Peyer's patch (tissue), 4 donors: ENCODE measurements at regions not wholly inside any gene's neighbourhood (a gene's known extent, or its start where the extent isn't known, plus 50 kb on each side); places are given as distances from the start of the nearest gene placed in this dataset.

Experiments
- CTCF ChIP-seq, 6 experiments: fragments of 450-650 bp in 4 of 6; fragments of 200-600 bp in 2 of 6; sonication (generic) in 1 of 6; IDR thresholded peaks; one replicate each; pipeline ENCODE4 v1.5.1; 2017 to 2019; ENCODE audit warnings: antibody characterized with exemption in 6 of 6, mild to moderate bottlenecking in 3 of 6, moderate library complexity in 1 of 6
- POLR2A ChIP-seq, 2 donors: fragments of 450-650 bp; IDR thresholded peaks; one replicate each; pipeline ENCODE4 v1.5.1; 2017; ENCODE audit warnings: antibody characterized with exemption in 2 of 2, mild to moderate bottlenecking in 2 of 2, moderate library complexity in 2 of 2

DNA sequence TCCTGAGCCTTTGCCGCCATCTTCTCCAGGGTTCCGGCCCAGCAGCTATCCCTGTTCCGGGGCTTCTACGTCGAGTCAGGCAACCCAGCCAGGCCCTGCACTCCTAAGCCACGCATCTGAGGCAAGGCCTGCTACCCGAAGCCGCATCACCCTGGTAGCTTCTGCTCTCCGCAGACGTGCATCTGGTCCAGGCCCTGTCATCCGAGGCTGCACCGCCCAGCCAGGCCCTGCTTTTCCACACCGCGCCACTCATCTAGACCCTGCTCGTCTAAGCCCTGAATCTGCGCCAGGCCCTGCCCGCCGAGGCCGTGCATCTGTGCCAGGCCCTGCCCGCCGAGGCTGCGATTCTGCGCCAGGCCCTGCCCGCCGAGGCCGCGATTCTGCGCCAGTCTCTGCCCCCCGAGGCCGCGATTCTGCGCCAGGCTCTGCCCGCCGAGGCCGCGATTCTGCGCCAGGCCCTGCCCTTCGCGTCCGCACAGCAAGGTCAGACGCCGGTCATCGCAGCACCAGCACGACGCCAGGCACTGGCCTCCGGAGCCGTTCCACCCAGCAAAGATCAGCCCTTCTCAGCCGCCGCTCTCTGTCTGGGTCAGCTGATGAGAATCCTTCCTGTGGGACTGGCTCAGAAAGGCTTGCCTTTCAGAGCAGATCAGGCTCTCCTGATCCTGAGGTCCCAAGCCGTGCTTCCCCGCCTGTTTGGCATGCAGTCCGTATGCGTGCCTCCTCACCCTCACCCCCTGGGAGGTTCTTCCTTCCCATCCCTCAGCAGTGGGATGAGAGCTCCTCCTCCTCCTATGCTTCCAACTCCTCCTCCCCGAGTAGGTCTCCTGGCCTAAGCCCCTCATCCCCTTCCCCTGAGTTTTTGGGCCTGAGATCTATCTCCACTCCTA lies 75.1 kb downstream of the NUDT10 start:
- TF ChIP-seq CTCF (IDR thresholded peaks at IDR 0.05), result no peak
- TF ChIP-seq POLR2A (IDR thresholded peaks at IDR 0.05), result no peak
